ENCODE measurements at regions not wholly inside any gene's neighbourhood (a gene's known extent, or its start where the extent isn't known, plus 50 kb on each side); places are given as distances from the start of the nearest gene placed in this dataset.

- no peak for DNase-seq
These were observed 357.6 kb downstream of the TBC1D4 start for GRCh38 chr13:75124415-75124814.

GRCh38 chr13:75123428-75123827 lies 358.5 kb downstream of the TBC1D4 start:
- DNase-seq, result no peak

GRCh38 chr13:75120085-75120484 lies 361.9 kb downstream of the TBC1D4 start:
- DNase-seq, result no peak

GRCh38 chr13:75115171-75115570 lies 366.8 kb downstream of the TBC1D4 start:
- DNase-seq, result no peak

- DNase-seq, result no peak
These were observed 378.0 kb downstream of the TBC1D4 start for GRCh38 chr13:75103976-75104375.

GRCh38 chr13:75102001-75102716 lies 379.8 kb downstream of the TBC1D4 start:
- no peak for DNase-seq

GRCh38 chr13:75101348-75101747 lies 380.6 kb downstream of the TBC1D4 start:
- no peak for DNase-seq

- DNase-seq, result no peak
These were observed 389.8 kb downstream of the TBC1D4 start for GRCh38 chr13:75092143-75092542.

- no peak for DNase-seq
These were observed 390.3 kb downstream of the TBC1D4 start for GRCh38 chr13:75091718-75092117.

GRCh38 chr13:75090872-75091615 lies 390.9 kb downstream of the TBC1D4 start:
- no peak for DNase-seq

GRCh38 chr13:75088915-75089314 lies 393.1 kb downstream of the TBC1D4 start:
- no peak for DNase-seq

GRCh38 chr13:75079226-75079625 lies 402.7 kb downstream of the TBC1D4 start:
- DNase-seq, result no peak

GRCh38 chr13:75076476-75076875 lies 405.5 kb downstream of the TBC1D4 start:
- DNase-seq, result no peak

- DNase-seq, result no peak
These were observed 408.2 kb downstream of the TBC1D4 start for GRCh38 chr13:75073786-75074185.

- DNase-seq, result no peak
These were observed 409.1 kb downstream of the TBC1D4 start for GRCh38 chr13:75072891-75073290.

- no peak for DNase-seq
These were observed 409.6 kb downstream of the TBC1D4 start for GRCh38 chr13:75072368-75072767.

GRCh38 chr13:75071796-75072195 lies 410.2 kb downstream of the TBC1D4 start:
- DNase-seq, result no peak

GRCh38 chr13:75071395-75071794 lies 410.6 kb downstream of the TBC1D4 start:
- DNase-seq, result no peak

GRCh38 chr13:75061909-75062308 lies 420.1 kb downstream of the TBC1D4 start:
- DNase-seq, result no peak

GRCh38 chr13:75055296-75055695 lies 426.7 kb downstream of the TBC1D4 start:
- DNase-seq, result no peak

GRCh38 chr13:75052616-75053015 lies 429.4 kb downstream of the TBC1D4 start:
- DNase-seq, result no peak

- DNase-seq, result no peak
These were observed 431.4 kb downstream of the TBC1D4 start for GRCh38 chr13:75050419-75051046.

GRCh38 chr13:75049735-75050335 lies 432.1 kb downstream of the TBC1D4 start:
- no peak for DNase-seq

GRCh38 chr13:75042807-75043206 lies 439.2 kb downstream of the TBC1D4 start:
- DNase-seq, result no peak
